HCT116 (cell line): ENCODE measurements at regions not wholly inside any gene's neighbourhood (a gene's known extent, or its start where the extent isn't known, plus 50 kb on each side); places are given as distances from the start of the nearest gene placed in this dataset.

ENCODE experiments used
- ATAC-seq: fragments of 200-7000 bp; cut with Tn5 transposase; 2 replicates; pipeline ENCODE4 v1.9.1; 2020; ENCODE audit warnings: mild to moderate bottlenecking, moderate library complexity
- BruUV-seq: library from RNA; stranded (reverse); fragments of 400-500 nt; replicated peaks from 2 replicates; lab custom pipeline; 2021; lab: Mats Ljungman, UMichigan
- CTCF ChIA-PET: fragments of 300-600 bp; sonication (Branson Sonifier 250); formaldehyde crosslinking; loops from one replicate; lab custom pipeline; 2021; ENCODE audit warnings: antibody characterized with exemption; lab: Charles Lee
- POLR2A ChIA-PET: fragments of 300-600, 350-600 bp; sonication (Branson Sonifier 250); formaldehyde crosslinking; loops from one replicate; lab custom pipeline; 2021; ENCODE audit warnings: antibody characterized with exemption; lab: Charles Lee
- RAD21 ChIA-PET, 2 experiments: fragments of 300-600 bp; sonication (Branson Sonifier 250); formaldehyde crosslinking; loops; one replicate each; lab custom pipeline; 2023; ENCODE audit warnings: low total read pairs in 2 of 2; ENCODE audit not compliant: uncharacterized antibody in 2 of 2, unreplicated experiment in 2 of 2, low non-redundant PET in 1 of 2; lab: Charles Lee
- DNase-seq: peaks from one replicate; pipeline ENCODE4 v3.0.0-alpha.2; 2010; ENCODE audit warnings: low read depth, low spot score
- H2AFZ ChIP-seq: fragments of 200-600 bp; shearing (Covaris generic), sonication (generic); 2 replicates; pipeline ENCODE4 v1.6.1; 2017; ENCODE audit warnings: low read depth, mixed run types, mixed read lengths, antibody characterized with exemption, low read length; ENCODE audit not compliant: poor library complexity, severe bottlenecking
- H3K27ac ChIP-seq: 2 replicates; pipeline ENCODE4 v1.5.1; 2012; ENCODE audit warnings: low read depth, low read length
- H3K27me3 ChIP-seq: fragments of 200-600 bp; sonication (generic); 2 replicates; pipeline ENCODE4 v1.6.1; 2016; ENCODE audit warnings: mixed run types, low read length, mixed read lengths; ENCODE audit not compliant: insufficient read depth
- H3K36me3 ChIP-seq, 2 experiments: fragments of 200-500 bp in 1 of 2; fragments of 200-600 bp in 1 of 2; sonication (Bioruptor generic) in 1 of 2; sonication (generic) in 1 of 2; 2 replicates each; pipeline versions ENCODE4 v1.5.1 to v1.6.1; 2014 to 2016; ENCODE audit warnings: low read length in 2 of 2, inconsistent platforms in 1 of 2, mixed read lengths in 1 of 2, mixed run types in 1 of 2; ENCODE audit not compliant: insufficient read depth in 2 of 2, control insufficient read depth in 1 of 2
- H3K4me1 ChIP-seq, 2 experiments: fragments of 200-600 bp in 1 of 2; sonication (generic) in 1 of 2; 2 replicates each; pipeline versions ENCODE4 v1.5.1 to v1.6.1; 2012 to 2017; ENCODE audit warnings: low read length in 2 of 2, inconsistent platforms in 1 of 2, mild to moderate bottlenecking in 1 of 2, mixed read lengths in 1 of 2, mixed run types in 1 of 2, moderate library complexity in 1 of 2; ENCODE audit not compliant: insufficient read depth in 2 of 2, control insufficient read depth in 1 of 2
- H3K4me2 ChIP-seq: fragments of 200-600 bp; sonication (generic); 2 replicates; pipeline ENCODE4 v1.6.1; 2017; ENCODE audit warnings: mixed run types, low read length, mixed read lengths
- H3K4me3 ChIP-seq, 2 experiments: fragments of 200-600 bp in 1 of 2; sonication (generic) in 1 of 2; replicated peaks in 1 of 2; 2 replicates each; pipeline ENCODE4 v1.5.1; 2011 to 2016; ENCODE audit warnings: low read length in 2 of 2, control low read depth in 1 of 2, low read depth in 1 of 2, mild to moderate bottlenecking in 1 of 2, mixed read lengths in 1 of 2, mixed run types in 1 of 2
- H3K79me2 ChIP-seq: fragments of 200-600 bp; sonication (generic); 2 replicates; pipeline ENCODE4 v1.6.1; 2017; ENCODE audit warnings: mild to moderate bottlenecking, mixed run types, low read length, moderate library complexity, mixed read lengths; ENCODE audit not compliant: insufficient read depth
- H3K9ac ChIP-seq: fragments of 200-600 bp; sonication (generic); 2 replicates; pipeline ENCODE4 v1.6.1; 2016; ENCODE audit warnings: low read length, mixed read lengths
- H3K9me2 ChIP-seq: fragments of 200-600 bp; sonication (generic), shearing (Covaris generic); 2 replicates; pipeline ENCODE4 v1.6.1; 2017; ENCODE audit warnings: mixed run types, mild to moderate bottlenecking, moderate library complexity; ENCODE audit not compliant: insufficient read depth
- H3K9me3 ChIP-seq, 2 experiments: fragments of 200-500 bp in 1 of 2; fragments of 200-600 bp in 1 of 2; sonication (Bioruptor generic) in 1 of 2; sonication (generic) in 1 of 2; 2 replicates each; pipeline ENCODE4 v1.6.1; 2014 to 2017; ENCODE audit warnings: low read length in 2 of 2, mixed read lengths in 2 of 2, inconsistent platforms in 1 of 2, low read depth in 1 of 2, mild to moderate bottlenecking in 1 of 2, mixed run types in 1 of 2, moderate library complexity in 1 of 2; ENCODE audit not compliant: control insufficient read depth in 1 of 2, insufficient read depth in 1 of 2
- H4K20me1 ChIP-seq: fragments of 200-600 bp; sonication (generic), shearing (Covaris generic); 2 replicates; pipeline ENCODE4 v1.6.1; 2017; ENCODE audit warnings: mixed run types, mild to moderate bottlenecking, moderate library complexity; ENCODE audit not compliant: insufficient read depth
- CBX3 ChIP-seq: IDR thresholded peaks from 2 replicates; pipeline ENCODE4 v1.6.1; 2012; ENCODE audit warnings: low read depth
- EZH2phosphoT487 ChIP-seq: fragments of 200-600 bp; IDR thresholded peaks from 2 replicates; pipeline ENCODE4 v1.6.1; 2018; ENCODE audit warnings: antibody characterized with exemption, borderline replicate concordance
- JUND ChIP-seq: IDR thresholded peaks from 2 replicates; pipeline ENCODE4 v1.6.1; 2012
- REST ChIP-seq: IDR thresholded peaks from 2 replicates; pipeline ENCODE4 v1.6.1; 2012; ENCODE audit warnings: low read depth
- SP1 ChIP-seq: IDR thresholded peaks from 2 replicates; pipeline ENCODE4 v1.6.1; 2012; ENCODE audit warnings: low read depth
- YY1 ChIP-seq: IDR thresholded peaks from 2 replicates; pipeline ENCODE4 v1.6.1; 2011; ENCODE audit warnings: low read length, low read depth, moderate library complexity, mild to moderate bottlenecking; ENCODE audit not compliant: insufficient replicate concordance; ENCODE audit errors: extremely low read depth
- intact Hi-C: fragments of 100-400 bp; cut with micrococcal nuclease; formaldehyde crosslinking; loops from 2 replicates; pipeline ENCODE4 v1.10.0; 2022

- Histone ChIP-seq H2AFZ (no peak overlapping the region), H3K9ac (no peak overlapping the region), H4K20me1 (no peaks in the 10 kb centered on the region), H3K9me2 (no peaks in the 10 kb centered on the region), H3K27me3 (no peaks in the 10 kb centered on the region), H3K27ac (no peak overlapping the region), H3K4me1 (peaks cover 6 to 7% of the 10 kb centered on the region in 2 experiments; a peak in 2 of 4 replicates), H3K36me3 (no peaks in the 10 kb centered on the region), H3K79me2 (no peaks in the 10 kb centered on the region), H3K4me2 (no peak overlapping the region), H3K9me3 (no peaks in the 10 kb centered on the region), H3K4me3 (no peak overlapping the region)
- no peak for DNase-seq
- no TSS peak for BruUV-seq
- CTCF ChIA-PET = no interaction called here
- ATAC-seq = no peak
- no peak for TF ChIP-seq REST
- TF ChIP-seq SP1 = no peak
- no peak for TF ChIP-seq JUND
- RAD21 ChIA-PET = no interaction called here
- intact Hi-C loops = no loop called here
- POLR2A ChIA-PET = no interaction called here
Observed at GRCh38 chr12:86666316-86666715, 410.1 kb upstream of the MGAT4C start.

GRCh38 chr12:86663716-86664115 is 407.5 kb upstream of the MGAT4C start:
- Histone ChIP-seq H4K20me1 (no peaks in the 10 kb centered on the region), H3K79me2 (no peaks in the 10 kb centered on the region), H3K36me3 (no peaks in the 10 kb centered on the region), H3K4me1 (peaks cover 4 to 6% of the 10 kb centered on the region in 2 experiments; a peak in 3 of 4 replicates), H3K9me3 (no peaks in the 10 kb centered on the region), H3K9ac (no peak overlapping the region), H3K9me2 (no peaks in the 10 kb centered on the region), H3K27me3 (no peaks in the 10 kb centered on the region), H3K27ac (no peak overlapping the region), H3K4me2 (no peak overlapping the region), H3K4me3 (no peak overlapping the region), H2AFZ (no peak overlapping the region)
- ChIA-PET POLR2A (no interaction called here), CTCF (no interaction called here), RAD21 (no interaction called here)
- TF ChIP-seq YY1 (no peak), EZH2phosphoT487 (no peak), CBX3 (no peak), JUND (no peak)
- intact Hi-C loops = no loop called here
- ATAC-seq (no peak), DNase-seq (no peak)
- BruUV-seq = no TSS peak
